DMS 273 (cell line): ENCODE measurements at regions not wholly inside any gene's neighbourhood (a gene's known extent, or its start where the extent isn't known, plus 50 kb on each side); places are given as distances from the start of the nearest gene placed in this dataset.

Experiments
- DNase-seq: peaks from one replicate; lab custom pipeline; 2025; ENCODE audit not compliant: unreplicated experiment; lab: John Stamatoyannopoulos, UW

- no peak for DNase-seq
These were observed 50.6 kb upstream of the ZNF385D start for GRCh38 chr3:21801631-21802030.

- no peak for DNase-seq
These were observed 52.6 kb upstream of the ZNF385D start for GRCh38 chr3:21803604-21804003.

- DNase-seq, result no peak
These were observed 53.3 kb upstream of the ZNF385D start for GRCh38 chr3:21804330-21804729.

GRCh38 chr3:21806733-21807132 is 55.7 kb upstream of the ZNF385D start:
- no peak for DNase-seq

GRCh38 chr3:21825684-21826083 is 74.7 kb upstream of the ZNF385D start:
- no peak for DNase-seq

- no peak for DNase-seq
These were observed 75.4 kb upstream of the ZNF385D start for GRCh38 chr3:21826416-21826815.

- DNase-seq, result no peak
These were observed 79.5 kb upstream of the ZNF385D start for GRCh38 chr3:21830541-21830940.

GRCh38 chr3:21835264-21835663 is 84.3 kb upstream of the ZNF385D start:
- DNase-seq, result no peak

GRCh38 chr3:21836227-21836626 is 85.2 kb upstream of the ZNF385D start:
- DNase-seq, result no peak

- no peak for DNase-seq
These were observed 88.2 kb upstream of the ZNF385D start for GRCh38 chr3:21839176-21839575.

GRCh38 chr3:21839592-21839991 is 88.6 kb upstream of the ZNF385D start:
- DNase-seq, result peak; percentile 29

GRCh38 chr3:21847005-21847404 is 96.0 kb upstream of the ZNF385D start:
- DNase-seq, result no peak

- no peak for DNase-seq
These were observed 108.4 kb upstream of the ZNF385D start for GRCh38 chr3:21859124-21860081.

GRCh38 chr3:21860082-21860475 is 109.1 kb upstream of the ZNF385D start:
- no peak for DNase-seq

GRCh38 chr3:21860657-21861056 is 109.6 kb upstream of the ZNF385D start:
- no peak for DNase-seq

GRCh38 chr3:21876782-21877181 is 125.8 kb upstream of the ZNF385D start:
- no peak for DNase-seq

- no peak for DNase-seq
These were observed 126.3 kb upstream of the ZNF385D start for GRCh38 chr3:21877214-21877754.

GRCh38 chr3:21879184-21879886 is 128.3 kb upstream of the ZNF385D start:
- no peak for DNase-seq

GRCh38 chr3:21888656-21889055 is 137.6 kb upstream of the ZNF385D start:
- DNase-seq, result peak; percentile 13

- peak; percentile 27 for DNase-seq
These were observed 138.2 kb upstream of the ZNF385D start for GRCh38 chr3:21889166-21889565.

GRCh38 chr3:21892104-21892503 is 141.1 kb upstream of the ZNF385D start:
- DNase-seq, result no peak

GRCh38 chr3:21893242-21893641 is 142.2 kb upstream of the ZNF385D start:
- DNase-seq, result no peak
